ENCODE measurements at regions not wholly inside any gene's neighbourhood (a gene's known extent, or its start where the extent isn't known, plus 50 kb on each side); places are given as distances from the start of the nearest gene placed in this dataset.

DNA sequence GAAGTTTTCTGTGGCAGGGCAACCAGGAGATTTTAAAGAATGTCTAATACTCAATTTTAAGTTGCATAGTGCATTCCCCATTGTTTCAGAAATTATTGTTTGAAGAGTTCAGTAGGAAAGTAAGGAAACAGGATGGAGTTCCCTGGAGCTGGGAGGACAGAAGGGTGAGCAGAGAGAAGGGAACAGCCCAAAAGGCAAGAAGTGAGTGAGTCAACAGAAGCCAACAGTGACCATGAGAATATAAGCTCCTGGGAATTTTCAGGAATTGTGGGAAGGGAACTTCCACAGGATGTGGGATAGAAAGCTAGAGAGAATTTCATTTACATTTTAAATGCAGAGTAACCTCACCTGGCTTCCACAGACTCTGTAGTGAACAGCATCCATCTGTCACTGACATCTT lies 268.1 kb upstream of the ATP5MC3 start:
- peaks cover 0 to 3% (median 0%) of the 10 kb centered on the region in 4 donors for H3K4me1 ChIP-seq
- TF ChIP-seq, protein P1, sequence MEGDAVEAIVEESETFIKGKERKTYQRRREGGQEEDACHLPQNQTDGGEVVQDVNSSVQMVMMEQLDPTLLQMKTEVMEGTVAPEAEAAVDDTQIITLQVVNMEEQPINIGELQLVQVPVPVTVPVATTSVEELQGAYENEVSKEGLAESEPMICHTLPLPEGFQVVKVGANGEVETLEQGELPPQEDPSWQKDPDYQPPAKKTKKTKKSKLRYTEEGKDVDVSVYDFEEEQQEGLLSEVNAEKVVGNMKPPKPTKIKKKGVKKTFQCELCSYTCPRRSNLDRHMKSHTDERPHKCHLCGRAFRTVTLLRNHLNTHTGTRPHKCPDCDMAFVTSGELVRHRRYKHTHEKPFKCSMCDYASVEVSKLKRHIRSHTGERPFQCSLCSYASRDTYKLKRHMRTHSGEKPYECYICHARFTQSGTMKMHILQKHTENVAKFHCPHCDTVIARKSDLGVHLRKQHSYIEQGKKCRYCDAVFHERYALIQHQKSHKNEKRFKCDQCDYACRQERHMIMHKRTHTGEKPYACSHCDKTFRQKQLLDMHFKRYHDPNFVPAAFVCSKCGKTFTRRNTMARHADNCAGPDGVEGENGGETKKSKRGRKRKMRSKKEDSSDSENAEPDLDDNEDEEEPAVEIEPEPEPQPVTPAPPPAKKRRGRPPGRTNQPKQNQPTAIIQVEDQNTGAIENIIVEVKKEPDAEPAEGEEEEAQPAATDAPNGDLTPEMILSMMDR (IDR thresholded peaks at IDR 0.05) = no peak
- no peak overlapping the region for H3K4me3 ChIP-seq
- H3K27ac ChIP-seq = no peak overlapping the region
- H3K9me3 ChIP-seq = no peaks in the 10 kb centered on the region
- intact Hi-C loops (cut with DNase I; ENCODE audit: low total_unique reads) = no loop called here
- no peaks in the 10 kb centered on the region for H3K36me3 ChIP-seq
- no peak for DNase-seq
- H3K27me3 ChIP-seq = no peaks in the 10 kb centered on the region

DNA sequence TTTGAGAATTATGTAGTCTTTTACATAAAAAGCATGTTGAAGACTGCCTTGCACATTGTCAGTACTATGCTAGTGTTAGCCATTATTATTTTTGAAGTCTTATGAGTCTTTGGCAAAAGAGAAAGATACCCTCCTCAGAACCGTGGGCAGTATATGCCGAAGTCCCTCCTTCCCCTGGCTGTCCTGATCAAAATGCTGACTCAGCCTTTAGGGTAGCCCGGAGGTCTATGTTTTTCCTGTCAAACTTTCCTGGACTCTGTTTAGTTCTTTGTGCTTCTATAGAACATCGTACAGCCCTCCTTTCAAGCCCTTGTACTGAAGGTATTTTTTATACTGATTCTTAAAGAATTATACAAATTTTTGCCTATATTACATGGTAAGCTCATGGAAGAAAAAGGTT lies 264.7 kb upstream of the ATP5MC3 start:
- TF ChIP-seq, protein P1 (IDR thresholded peaks at IDR 0.05) = no peak
- H3K4me1 ChIP-seq = peaks cover 0 to 3% (median 0%) of the 10 kb centered on the region in 4 donors
- no peaks in the 10 kb centered on the region for H3K36me3 ChIP-seq
- DNase-seq = no peak
- H3K27ac ChIP-seq = no peak overlapping the region
- intact Hi-C loops (cut with DNase I; ENCODE audit: low total_unique reads) = no loop called here
- no peaks in the 10 kb centered on the region for H3K9me3 ChIP-seq
- peaks cover 0 to 6% of the 10 kb centered on the region in 2 donors for H3K27me3 ChIP-seq
- H3K4me3 ChIP-seq = no peak overlapping the region

DNA sequence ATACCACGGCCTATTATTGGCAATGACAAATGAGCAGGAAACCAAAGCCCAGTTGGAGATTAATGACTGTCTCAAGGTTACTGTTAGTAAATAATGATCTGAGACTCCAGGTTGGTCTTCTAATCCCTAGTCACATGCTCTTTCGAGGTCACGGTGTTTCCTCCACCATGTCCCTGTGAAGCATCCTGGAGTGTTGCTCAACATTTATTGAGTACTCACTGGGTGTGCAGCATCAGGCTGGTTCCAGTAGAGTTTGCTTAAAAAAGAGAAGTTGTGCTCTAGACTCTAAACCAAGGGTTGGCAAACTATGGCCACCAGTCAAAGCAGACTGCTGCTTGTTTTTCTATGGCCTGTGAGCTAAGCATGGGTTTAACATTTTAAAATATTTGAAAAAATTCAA lies 263.8 kb upstream of the ATP5MC3 start:
- H3K9me3 ChIP-seq = no peaks in the 10 kb centered on the region
- intact Hi-C loops (cut with DNase I; ENCODE audit: low total_unique reads) = no loop called here

DNA sequence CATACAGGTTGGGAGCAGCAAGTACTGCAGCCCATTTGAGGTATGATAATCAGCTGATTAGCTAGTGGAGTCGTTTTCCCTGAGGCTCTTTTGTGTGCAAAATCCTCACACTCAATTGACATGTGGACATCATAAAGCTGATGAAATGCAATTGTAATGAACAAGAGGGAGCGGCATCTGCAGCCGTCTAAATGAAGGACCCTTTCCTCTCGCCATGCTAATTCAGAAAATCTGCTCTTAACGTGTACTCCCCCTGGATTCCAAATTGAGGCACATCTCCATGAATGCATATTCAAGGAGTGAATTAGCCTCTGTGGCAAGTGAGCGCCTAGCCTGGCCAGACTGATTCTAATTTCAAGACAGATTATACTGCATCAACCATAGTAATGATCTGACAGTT lies 260.9 kb upstream of the ATP5MC3 start:
- no peak overlapping the region for H3K4me3 ChIP-seq
- no peak for DNase-seq
- H3K27me3 ChIP-seq = peaks cover 0 to 6% of the 10 kb centered on the region in 2 donors
- no peaks in the 10 kb centered on the region for H3K9me3 ChIP-seq
- TF ChIP-seq, protein P1 (IDR thresholded peaks at IDR 0.05) = no peak
- no peaks in the 10 kb centered on the region for H3K36me3 ChIP-seq
- H3K4me1 ChIP-seq = no peaks in the 10 kb centered on the region
- no peak overlapping the region for H3K27ac ChIP-seq
- intact Hi-C loops (cut with DNase I; ENCODE audit: low total_unique reads) = no loop called here

More for the DNA sequence above, 263.8 kb upstream of the ATP5MC3 start:
- no peak overlapping the region for H3K27ac ChIP-seq
- no peak for DNase-seq
- no peaks in the 10 kb centered on the region for H3K36me3 ChIP-seq
- no peak overlapping the region for H3K4me3 ChIP-seq
- TF ChIP-seq, protein P1 (IDR thresholded peaks at IDR 0.05) = no peak
- H3K27me3 ChIP-seq = peaks cover 0 to 6% of the 10 kb centered on the region in 2 donors
- peaks cover 0 to 2% (median 0%) of the 10 kb centered on the region in 4 donors for H3K4me1 ChIP-seq

DNA sequence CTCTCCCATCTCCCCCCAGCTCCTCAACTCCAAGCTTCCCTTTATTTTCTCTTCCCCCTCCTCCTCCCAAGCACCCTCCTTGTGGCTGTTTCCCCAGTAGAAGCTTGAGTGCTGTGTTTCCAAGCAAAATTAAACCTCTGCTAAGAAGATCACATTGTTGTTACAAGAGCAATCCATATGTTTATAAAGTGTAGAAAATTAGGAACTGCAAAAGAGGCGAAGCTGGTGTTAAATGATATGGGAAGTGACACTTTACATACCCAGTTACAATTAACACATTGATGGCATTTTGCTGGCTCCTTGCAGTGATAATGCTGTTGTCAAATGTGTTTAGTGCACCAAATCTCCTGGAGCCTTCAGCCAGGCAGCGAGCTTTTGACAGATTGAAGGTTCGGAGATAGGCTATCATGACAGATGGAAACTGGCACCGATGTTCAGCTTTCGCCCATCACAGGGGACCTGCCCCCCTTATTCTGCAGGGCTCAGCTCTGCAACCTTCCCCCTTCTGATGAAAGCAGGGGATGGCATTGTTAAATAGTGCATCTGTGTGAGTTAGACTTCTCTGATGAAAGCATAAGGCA lies 259.8 kb upstream of the ATP5MC3 start:
- H3K27me3 ChIP-seq = peaks cover 0 to 6% of the 10 kb centered on the region in 2 donors
- H3K27ac ChIP-seq = no peak overlapping the region
- H3K4me1 ChIP-seq = no peaks in the 10 kb centered on the region
- TF ChIP-seq, protein P1 (IDR thresholded peaks at IDR 0.05) = no peak
- no peak for DNase-seq
- H3K4me3 ChIP-seq = no peak overlapping the region
- H3K9me3 ChIP-seq = no peaks in the 10 kb centered on the region
- no peaks in the 10 kb centered on the region for H3K36me3 ChIP-seq
- intact Hi-C loops (cut with DNase I; ENCODE audit: low total_unique reads) = no loop called here

DNA sequence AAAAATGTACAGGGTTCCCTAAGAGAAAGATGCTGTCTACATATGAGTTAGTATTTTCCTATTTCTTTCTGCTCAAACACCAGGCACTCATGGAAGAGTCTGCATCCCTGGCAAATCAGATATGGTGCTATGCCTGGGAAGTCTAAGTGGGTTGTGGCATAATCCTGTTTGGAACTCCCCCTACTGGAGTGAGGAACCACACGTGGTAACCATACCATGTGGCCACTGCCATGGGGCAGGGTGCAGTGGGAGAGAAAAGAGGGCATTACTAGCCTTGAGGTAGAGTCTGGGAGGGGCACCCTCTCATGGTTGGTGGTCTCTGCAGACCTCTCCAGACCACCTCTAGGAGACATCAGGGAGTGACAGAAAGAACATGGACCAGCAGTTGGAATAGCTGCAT lies 257.9 kb upstream of the ATP5MC3 start:
- Histone ChIP-seq H3K4me3 (no peak overlapping the region), H3K27me3 (peaks cover 0 to 6% of the 10 kb centered on the region in 2 donors), H3K4me1 (no peaks in the 10 kb centered on the region), H3K36me3 (no peaks in the 10 kb centered on the region), H3K9me3 (no peaks in the 10 kb centered on the region), H3K27ac (no peak overlapping the region)
- no peak for DNase-seq
- intact Hi-C loops (cut with DNase I; ENCODE audit: low total_unique reads) = no loop called here
- TF ChIP-seq, protein P1 (IDR thresholded peaks at IDR 0.05) = no peak

All from tibial artery (tissue), 4 donors.